GM23338 (cell line): ENCODE measurements at regions not wholly inside any gene's neighbourhood (a gene's known extent, or its start where the extent isn't known, plus 50 kb on each side); places are given as distances from the start of the nearest gene placed in this dataset.

Experiments used
- ATAC-seq: fragments of 200-7000 bp; cut with Tn5 transposase; 3 replicates; pipeline ENCODE4 v1.9.1; 2020
- DNase-seq: peaks from one replicate; pipeline ENCODE4 v3.0.0-alpha.2; 2015; ENCODE audit warnings: low spot score
- H2AFZ ChIP-seq: fragments of 200-600 bp; sonication (generic); 2 replicates; pipeline ENCODE4 v1.8.0; 2016; ENCODE audit warnings: antibody characterized with exemption, mild to moderate bottlenecking, moderate library complexity
- H3F3A ChIP-seq: fragments of 200-600 bp; sonication (generic); replicated peaks from 2 replicates; pipeline ENCODE4 v1.8.0; 2017; ENCODE audit warnings: antibody characterized with exemption, mixed run types, low read depth
- H3K27ac ChIP-seq: fragments of 200-600 bp; sonication (generic); 2 replicates; pipeline ENCODE4 v1.6.1; 2016; ENCODE audit warnings: low read depth
- H3K27me3 ChIP-seq: fragments of 200-600 bp; sonication (generic); 2 replicates; pipeline ENCODE4 v1.8.0; 2016; ENCODE audit warnings: mild to moderate bottlenecking, mixed run types, moderate library complexity; ENCODE audit not compliant: insufficient read depth
- H3K36me3 ChIP-seq: fragments of 200-600 bp; sonication (generic); 2 replicates; pipeline ENCODE4 v1.8.0; 2016; ENCODE audit warnings: mild to moderate bottlenecking; ENCODE audit not compliant: insufficient read depth
- H3K4me1 ChIP-seq: fragments of 200-600 bp; sonication (generic); 2 replicates; pipeline ENCODE4 v1.8.0; 2016; ENCODE audit warnings: mild to moderate bottlenecking, moderate library complexity; ENCODE audit not compliant: insufficient read depth
- H3K4me2 ChIP-seq: fragments of 200-600 bp; sonication (generic); 2 replicates; pipeline ENCODE4 v1.7.1; 2017; ENCODE audit warnings: mixed run types
- H3K4me3 ChIP-seq: fragments of 200-600 bp; sonication (generic); 2 replicates; pipeline ENCODE4 v1.6.1; 2016; ENCODE audit warnings: mixed run types
- H3K79me2 ChIP-seq: fragments of 200-600 bp; sonication (generic); replicated peaks from 2 replicates; pipeline ENCODE4 v1.8.0; 2017; ENCODE audit warnings: mild to moderate bottlenecking; ENCODE audit not compliant: insufficient read depth
- H3K9me2 ChIP-seq: fragments of 200-600 bp; sonication (generic); 2 replicates; pipeline ENCODE4 v1.8.0; 2017; ENCODE audit not compliant: insufficient read depth
- H4K20me1 ChIP-seq: fragments of 200-600 bp; sonication (generic); replicated peaks from 2 replicates; pipeline ENCODE4 v1.8.0; 2017; ENCODE audit warnings: mild to moderate bottlenecking; ENCODE audit not compliant: insufficient read depth
- H3K27ac Mint-ChIP-seq: 2 replicates; pipeline ENCODE4 v1.8.0; 2020; ENCODE audit warnings: inconsistent platforms, mild to moderate bottlenecking, moderate library complexity, mixed read lengths
- H3K27me3 Mint-ChIP-seq: 3 replicates; pipeline ENCODE4 v1.8.0; 2022; ENCODE audit warnings: low read depth, mild to moderate bottlenecking, moderate library complexity, mixed read lengths, inconsistent platforms; ENCODE audit not compliant: insufficient read depth, poor library complexity
- H3K36me3 Mint-ChIP-seq: 3 replicates; pipeline ENCODE4 v1.8.0; 2021; ENCODE audit warnings: low read depth, mild to moderate bottlenecking, inconsistent platforms, moderate library complexity, mixed read lengths
- H3K4me1 Mint-ChIP-seq: 3 replicates; pipeline ENCODE4 v1.8.0; 2020; ENCODE audit warnings: mild to moderate bottlenecking, inconsistent platforms, mixed read lengths
- H3K4me3 Mint-ChIP-seq: 3 replicates; pipeline ENCODE4 v1.8.0; 2021; ENCODE audit warnings: moderate library complexity, mild to moderate bottlenecking, inconsistent platforms, mixed read lengths
- H3K9me3 Mint-ChIP-seq: 3 replicates; pipeline ENCODE4 v1.8.0; 2020; ENCODE audit warnings: moderate library complexity, mild to moderate bottlenecking, inconsistent platforms, mixed read lengths
- CREB1 ChIP-seq: fragments of 250-450 bp; sonication (Bioruptor Pico); IDR thresholded peaks from 2 replicates; pipeline ENCODE4 v1.5.0; 2020; ENCODE audit warnings: low read depth, mild to moderate bottlenecking, moderate library complexity
- EZH2 ChIP-seq: fragments of 200-600 bp; sonication (generic); IDR thresholded peaks from one replicate; pipeline ENCODE4 v1.8.0; 2017; ENCODE audit warnings: antibody characterized with exemption, mild to moderate bottlenecking, low read depth; ENCODE audit not compliant: unreplicated experiment
- EZH2phosphoT487 ChIP-seq: fragments of 200-600 bp; sonication (generic); IDR thresholded peaks from one replicate; pipeline ENCODE4 v1.8.1; 2018; ENCODE audit warnings: antibody characterized with exemption; ENCODE audit not compliant: unreplicated experiment
- JUNB ChIP-seq: IDR thresholded peaks from one replicate; pipeline ENCODE4 v1.6.1; 2016; ENCODE audit warnings: antibody characterized with exemption; ENCODE audit not compliant: unreplicated experiment
- NANOG ChIP-seq: IDR thresholded peaks from 2 replicates; pipeline ENCODE4 v1.6.1; 2016; ENCODE audit warnings: antibody characterized with exemption, borderline replicate concordance
- POLR2AphosphoS5 ChIP-seq: IDR thresholded peaks from 2 replicates; pipeline ENCODE4 v1.6.1; 2016; ENCODE audit warnings: antibody characterized with exemption, low read depth
- STAT1 ChIP-seq: IDR thresholded peaks from one replicate; pipeline ENCODE4 v1.6.1; 2016; ENCODE audit warnings: antibody characterized with exemption; ENCODE audit not compliant: unreplicated experiment
- ZNF114 ChIP-seq: fragments of 250-450 bp; sonication (Bioruptor Pico); IDR thresholded peaks from 2 replicates; pipeline ENCODE4 v1.5.0; 2020; ENCODE audit warnings: mild to moderate bottlenecking, moderate library complexity
- ZNF331 ChIP-seq: fragments of 250-450 bp; sonication (Bioruptor Pico); IDR thresholded peaks from 2 replicates; pipeline ENCODE4 v1.5.0; 2020; ENCODE audit warnings: low read depth, mild to moderate bottlenecking, moderate library complexity
- TF ChIP-seq, protein P1 (sequence below): IDR thresholded peaks from 2 replicates; pipeline ENCODE4 v1.6.1; 2016; ENCODE audit warnings: antibody characterized with exemption
- TF ChIP-seq, protein P2 (sequence below): fragments of 250-450 bp; sonication (Bioruptor Pico); IDR thresholded peaks from 2 replicates; pipeline ENCODE4 v1.5.0; 2020; ENCODE audit warnings: mild to moderate bottlenecking, moderate library complexity
- TF ChIP-seq, protein P3 (sequence below): IDR thresholded peaks from one replicate; pipeline ENCODE4 v1.6.1; 2018; ENCODE audit warnings: antibody characterized with exemption; ENCODE audit not compliant: unreplicated experiment
- TF ChIP-seq, protein P4 (sequence below), 2 experiments: fragments of 200-600 bp in 1 of 2; sonication (generic) in 1 of 2; conservative IDR thresholded peaks; 2 replicates each; pipeline versions ENCODE4 v1.5.1 to v1.6.1; 2016 to 2017; ENCODE audit warnings: antibody characterized with exemption in 2 of 2, low read depth in 2 of 2, mild to moderate bottlenecking in 2 of 2, moderate library complexity in 1 of 2

DNA sequence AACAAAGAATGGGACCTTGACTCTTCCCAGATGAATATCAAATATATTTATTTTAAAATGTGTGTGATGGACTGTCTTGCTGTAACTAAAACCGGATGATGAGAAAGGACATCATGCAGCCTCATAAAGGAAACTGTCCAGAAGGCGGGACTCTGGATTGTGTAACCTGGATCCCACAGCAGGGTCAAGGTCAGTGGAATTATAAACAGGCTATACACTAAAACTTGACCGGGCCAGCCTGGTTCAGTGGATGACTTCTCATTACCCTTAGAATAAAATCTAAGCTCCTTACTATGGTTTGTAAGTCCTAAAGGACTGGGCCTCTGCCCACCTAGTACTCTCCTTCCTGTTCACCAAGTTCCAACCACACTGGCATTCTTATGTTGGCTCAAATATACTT, 280.3 kb downstream of the ELAVL2 start:
- H3K36me3 ChIP-seq: no peaks in the 10 kb centered on the region
- H3K79me2 ChIP-seq: no peaks in the 10 kb centered on the region
- H3K4me1 ChIP-seq: no peaks in the 10 kb centered on the region
- TF ChIP-seq EZH2 (no peak), NANOG (no peak), ZNF114 (CRISPR knock-in tag) (no peak), ZNF331 (CRISPR knock-in tag) (no peak), POLR2AphosphoS5 (no peak), JUNB (no peak), EZH2phosphoT487 (no peak), CREB1 (CRISPR knock-in tag) (no peak), STAT1 (no peak)
- TF ChIP-seq, protein P1, sequence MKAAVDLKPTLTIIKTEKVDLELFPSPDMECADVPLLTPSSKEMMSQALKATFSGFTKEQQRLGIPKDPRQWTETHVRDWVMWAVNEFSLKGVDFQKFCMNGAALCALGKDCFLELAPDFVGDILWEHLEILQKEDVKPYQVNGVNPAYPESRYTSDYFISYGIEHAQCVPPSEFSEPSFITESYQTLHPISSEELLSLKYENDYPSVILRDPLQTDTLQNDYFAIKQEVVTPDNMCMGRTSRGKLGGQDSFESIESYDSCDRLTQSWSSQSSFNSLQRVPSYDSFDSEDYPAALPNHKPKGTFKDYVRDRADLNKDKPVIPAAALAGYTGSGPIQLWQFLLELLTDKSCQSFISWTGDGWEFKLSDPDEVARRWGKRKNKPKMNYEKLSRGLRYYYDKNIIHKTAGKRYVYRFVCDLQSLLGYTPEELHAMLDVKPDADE: no peak
- TF ChIP-seq, protein P2, sequence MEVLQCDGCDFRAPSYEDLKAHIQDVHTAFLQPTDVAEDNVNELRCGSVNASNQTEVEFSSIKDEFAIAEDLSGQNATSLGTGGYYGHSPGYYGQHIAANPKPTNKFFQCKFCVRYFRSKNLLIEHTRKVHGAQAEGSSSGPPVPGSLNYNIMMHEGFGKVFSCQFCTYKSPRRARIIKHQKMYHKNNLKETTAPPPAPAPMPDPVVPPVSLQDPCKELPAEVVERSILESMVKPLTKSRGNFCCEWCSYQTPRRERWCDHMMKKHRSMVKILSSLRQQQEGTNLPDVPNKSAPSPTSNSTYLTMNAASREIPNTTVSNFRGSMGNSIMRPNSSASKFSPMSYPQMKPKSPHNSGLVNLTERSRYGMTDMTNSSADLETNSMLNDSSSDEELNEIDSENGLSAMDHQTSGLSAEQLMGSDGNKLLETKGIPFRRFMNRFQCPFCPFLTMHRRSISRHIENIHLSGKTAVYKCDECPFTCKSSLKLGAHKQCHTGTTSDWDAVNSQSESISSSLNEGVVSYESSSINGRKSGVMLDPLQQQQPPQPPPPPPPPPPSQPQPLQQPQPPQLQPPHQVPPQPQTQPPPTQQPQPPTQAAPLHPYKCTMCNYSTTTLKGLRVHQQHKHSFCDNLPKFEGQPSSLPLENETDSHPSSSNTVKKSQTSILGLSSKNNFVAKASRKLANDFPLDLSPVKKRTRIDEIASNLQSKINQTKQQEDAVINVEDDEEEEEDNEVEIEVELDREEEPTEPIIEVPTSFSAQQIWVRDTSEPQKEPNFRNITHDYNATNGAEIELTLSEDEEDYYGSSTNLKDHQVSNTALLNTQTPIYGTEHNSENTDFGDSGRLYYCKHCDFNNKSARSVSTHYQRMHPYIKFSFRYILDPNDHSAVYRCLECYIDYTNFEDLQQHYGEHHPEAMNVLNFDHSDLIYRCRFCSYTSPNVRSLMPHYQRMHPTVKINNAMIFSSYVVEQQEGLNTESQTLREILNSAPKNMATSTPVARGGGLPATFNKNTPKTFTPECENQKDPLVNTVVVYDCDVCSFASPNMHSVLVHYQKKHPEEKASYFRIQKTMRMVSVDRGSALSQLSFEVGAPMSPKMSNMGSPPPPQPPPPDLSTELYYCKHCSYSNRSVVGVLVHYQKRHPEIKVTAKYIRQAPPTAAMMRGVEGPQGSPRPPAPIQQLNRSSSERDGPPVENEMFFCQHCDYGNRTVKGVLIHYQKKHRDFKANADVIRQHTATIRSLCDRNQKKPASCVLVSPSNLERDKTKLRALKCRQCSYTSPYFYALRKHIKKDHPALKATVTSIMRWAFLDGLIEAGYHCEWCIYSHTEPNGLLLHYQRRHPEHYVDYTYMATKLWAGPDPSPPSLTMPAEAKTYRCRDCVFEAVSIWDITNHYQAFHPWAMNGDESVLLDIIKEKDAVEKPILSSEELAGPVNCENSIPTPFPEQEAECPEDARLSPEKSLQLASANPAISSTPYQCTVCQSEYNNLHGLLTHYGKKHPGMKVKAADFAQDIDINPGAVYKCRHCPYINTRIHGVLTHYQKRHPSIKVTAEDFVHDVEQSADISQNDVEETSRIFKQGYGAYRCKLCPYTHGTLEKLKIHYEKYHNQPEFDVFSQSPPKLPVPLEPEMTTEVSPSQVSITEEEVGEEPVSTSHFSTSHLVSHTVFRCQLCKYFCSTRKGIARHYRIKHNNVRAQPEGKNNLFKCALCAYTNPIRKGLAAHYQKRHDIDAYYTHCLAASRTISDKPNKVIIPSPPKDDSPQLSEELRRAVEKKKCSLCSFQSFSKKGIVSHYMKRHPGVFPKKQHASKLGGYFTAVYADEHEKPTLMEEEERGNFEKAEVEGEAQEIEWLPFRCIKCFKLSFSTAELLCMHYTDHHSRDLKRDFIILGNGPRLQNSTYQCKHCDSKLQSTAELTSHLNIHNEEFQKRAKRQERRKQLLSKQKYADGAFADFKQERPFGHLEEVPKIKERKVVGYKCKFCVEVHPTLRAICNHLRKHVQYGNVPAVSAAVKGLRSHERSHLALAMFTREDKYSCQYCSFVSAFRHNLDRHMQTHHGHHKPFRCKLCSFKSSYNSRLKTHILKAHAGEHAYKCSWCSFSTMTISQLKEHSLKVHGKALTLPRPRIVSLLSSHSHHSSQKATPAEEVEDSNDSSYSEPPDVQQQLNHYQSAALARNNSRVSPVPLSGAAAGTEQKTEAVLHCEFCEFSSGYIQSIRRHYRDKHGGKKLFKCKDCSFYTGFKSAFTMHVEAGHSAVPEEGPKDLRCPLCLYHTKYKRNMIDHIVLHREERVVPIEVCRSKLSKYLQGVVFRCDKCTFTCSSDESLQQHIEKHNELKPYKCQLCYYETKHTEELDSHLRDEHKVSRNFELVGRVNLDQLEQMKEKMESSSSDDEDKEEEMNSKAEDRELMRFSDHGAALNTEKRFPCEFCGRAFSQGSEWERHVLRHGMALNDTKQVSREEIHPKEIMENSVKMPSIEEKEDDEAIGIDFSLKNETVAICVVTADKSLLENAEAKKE (CRISPR knock-in tag): no peak
- TF ChIP-seq, protein P3, sequence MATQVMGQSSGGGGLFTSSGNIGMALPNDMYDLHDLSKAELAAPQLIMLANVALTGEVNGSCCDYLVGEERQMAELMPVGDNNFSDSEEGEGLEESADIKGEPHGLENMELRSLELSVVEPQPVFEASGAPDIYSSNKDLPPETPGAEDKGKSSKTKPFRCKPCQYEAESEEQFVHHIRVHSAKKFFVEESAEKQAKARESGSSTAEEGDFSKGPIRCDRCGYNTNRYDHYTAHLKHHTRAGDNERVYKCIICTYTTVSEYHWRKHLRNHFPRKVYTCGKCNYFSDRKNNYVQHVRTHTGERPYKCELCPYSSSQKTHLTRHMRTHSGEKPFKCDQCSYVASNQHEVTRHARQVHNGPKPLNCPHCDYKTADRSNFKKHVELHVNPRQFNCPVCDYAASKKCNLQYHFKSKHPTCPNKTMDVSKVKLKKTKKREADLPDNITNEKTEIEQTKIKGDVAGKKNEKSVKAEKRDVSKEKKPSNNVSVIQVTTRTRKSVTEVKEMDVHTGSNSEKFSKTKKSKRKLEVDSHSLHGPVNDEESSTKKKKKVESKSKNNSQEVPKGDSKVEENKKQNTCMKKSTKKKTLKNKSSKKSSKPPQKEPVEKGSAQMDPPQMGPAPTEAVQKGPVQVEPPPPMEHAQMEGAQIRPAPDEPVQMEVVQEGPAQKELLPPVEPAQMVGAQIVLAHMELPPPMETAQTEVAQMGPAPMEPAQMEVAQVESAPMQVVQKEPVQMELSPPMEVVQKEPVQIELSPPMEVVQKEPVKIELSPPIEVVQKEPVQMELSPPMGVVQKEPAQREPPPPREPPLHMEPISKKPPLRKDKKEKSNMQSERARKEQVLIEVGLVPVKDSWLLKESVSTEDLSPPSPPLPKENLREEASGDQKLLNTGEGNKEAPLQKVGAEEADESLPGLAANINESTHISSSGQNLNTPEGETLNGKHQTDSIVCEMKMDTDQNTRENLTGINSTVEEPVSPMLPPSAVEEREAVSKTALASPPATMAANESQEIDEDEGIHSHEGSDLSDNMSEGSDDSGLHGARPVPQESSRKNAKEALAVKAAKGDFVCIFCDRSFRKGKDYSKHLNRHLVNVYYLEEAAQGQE: no peak
- TF ChIP-seq, protein P4, sequence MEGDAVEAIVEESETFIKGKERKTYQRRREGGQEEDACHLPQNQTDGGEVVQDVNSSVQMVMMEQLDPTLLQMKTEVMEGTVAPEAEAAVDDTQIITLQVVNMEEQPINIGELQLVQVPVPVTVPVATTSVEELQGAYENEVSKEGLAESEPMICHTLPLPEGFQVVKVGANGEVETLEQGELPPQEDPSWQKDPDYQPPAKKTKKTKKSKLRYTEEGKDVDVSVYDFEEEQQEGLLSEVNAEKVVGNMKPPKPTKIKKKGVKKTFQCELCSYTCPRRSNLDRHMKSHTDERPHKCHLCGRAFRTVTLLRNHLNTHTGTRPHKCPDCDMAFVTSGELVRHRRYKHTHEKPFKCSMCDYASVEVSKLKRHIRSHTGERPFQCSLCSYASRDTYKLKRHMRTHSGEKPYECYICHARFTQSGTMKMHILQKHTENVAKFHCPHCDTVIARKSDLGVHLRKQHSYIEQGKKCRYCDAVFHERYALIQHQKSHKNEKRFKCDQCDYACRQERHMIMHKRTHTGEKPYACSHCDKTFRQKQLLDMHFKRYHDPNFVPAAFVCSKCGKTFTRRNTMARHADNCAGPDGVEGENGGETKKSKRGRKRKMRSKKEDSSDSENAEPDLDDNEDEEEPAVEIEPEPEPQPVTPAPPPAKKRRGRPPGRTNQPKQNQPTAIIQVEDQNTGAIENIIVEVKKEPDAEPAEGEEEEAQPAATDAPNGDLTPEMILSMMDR (conservative IDR thresholded peaks at IDR 0.05; ENCODE audit: low read depth in 2 of 2): no peak
- H3K4me3 ChIP-seq: no peak overlapping the region
- no peak overlapping the region for H3K4me2 ChIP-seq
- no peak for ATAC-seq
- H3K9me2 ChIP-seq: peaks cover 5% of the 10 kb centered on the region; the same call in 1 of the 2 replicates
- H4K20me1 ChIP-seq: no peaks in the 10 kb centered on the region
- Mint-ChIP-seq H3K4me1 (peaks cover 10% of the 10 kb centered on the region; the same call in 2 of the 3 replicates), H3K9me3 (no peaks in the 10 kb centered on the region), H3K36me3 (no peaks in the 10 kb centered on the region; the same call in 2 of the 3 replicates), H3K4me3 (no peak overlapping the region), H3K27ac (no peak overlapping the region), H3K27me3 (no peaks in the 10 kb centered on the region)
- no peak overlapping the region for H2AFZ ChIP-seq
- DNase-seq: no peak
- H3K27ac ChIP-seq: no peak overlapping the region
- H3F3A ChIP-seq: no peaks in the 10 kb centered on the region
- H3K27me3 ChIP-seq: no peaks in the 10 kb centered on the region
